Peyer's patch (tissue), 4 donors: ENCODE measurements at regions not wholly inside any gene's neighbourhood (a gene's known extent, or its start where the extent isn't known, plus 50 kb on each side); places are given as distances from the start of the nearest gene placed in this dataset.

Source experiments
- POLR2A ChIP-seq, 2 donors: fragments of 450-650 bp; IDR thresholded peaks; one replicate each; pipeline ENCODE4 v1.5.1; 2017; ENCODE audit warnings: antibody characterized with exemption in 2 of 2, mild to moderate bottlenecking in 2 of 2, moderate library complexity in 2 of 2
- TF ChIP-seq, protein P1 (sequence below), 6 experiments: fragments of 450-650 bp in 4 of 6; fragments of 200-600 bp in 2 of 6; sonication (generic) in 1 of 6; IDR thresholded peaks; one replicate each; pipeline ENCODE4 v1.5.1; 2017 to 2019; ENCODE audit warnings: antibody characterized with exemption in 6 of 6, mild to moderate bottlenecking in 3 of 6, moderate library complexity in 1 of 6

DNA sequence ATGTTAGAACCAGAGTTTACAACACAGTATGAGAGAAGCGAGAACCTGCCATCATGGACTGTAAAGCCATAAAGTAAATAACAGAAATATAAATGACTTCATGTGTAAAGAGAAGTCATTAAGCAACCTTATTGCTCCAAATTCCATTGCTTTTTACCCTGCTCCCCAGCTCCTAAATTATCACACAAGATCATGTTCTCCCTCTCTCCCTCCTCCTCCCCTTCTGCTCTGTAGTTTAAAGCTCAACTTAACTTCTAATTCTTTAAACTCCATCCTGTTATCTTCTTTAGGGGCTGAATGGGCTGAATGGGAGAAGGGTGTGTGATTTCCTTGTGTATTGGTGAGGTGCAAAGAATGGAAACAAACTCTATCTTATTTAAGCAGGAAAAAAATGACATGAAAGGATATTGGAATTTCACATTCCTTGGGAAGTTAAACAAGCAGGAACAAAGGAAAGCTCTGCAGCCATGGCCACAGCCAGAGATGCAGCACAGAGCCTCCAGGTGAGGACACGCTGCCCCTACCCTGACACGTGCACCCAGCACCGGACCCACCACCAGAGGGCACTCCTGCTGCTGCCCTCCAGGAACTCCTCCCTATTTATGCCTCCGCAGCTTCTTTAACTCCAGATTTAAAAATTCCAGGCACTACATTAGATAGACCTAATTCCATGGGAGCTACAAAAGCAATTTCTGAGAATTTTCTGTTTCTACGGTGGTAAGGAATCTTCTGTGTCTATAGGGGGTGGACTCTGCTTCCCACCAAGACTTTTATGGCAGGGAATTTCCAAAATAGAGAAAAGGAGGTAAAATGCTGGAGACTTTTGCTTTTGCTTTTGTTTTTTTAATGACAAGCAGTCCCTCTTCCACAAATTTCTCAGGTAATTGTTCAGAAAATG lies 76.9 kb upstream of the ABI3BP start:
- TF ChIP-seq, protein P1, sequence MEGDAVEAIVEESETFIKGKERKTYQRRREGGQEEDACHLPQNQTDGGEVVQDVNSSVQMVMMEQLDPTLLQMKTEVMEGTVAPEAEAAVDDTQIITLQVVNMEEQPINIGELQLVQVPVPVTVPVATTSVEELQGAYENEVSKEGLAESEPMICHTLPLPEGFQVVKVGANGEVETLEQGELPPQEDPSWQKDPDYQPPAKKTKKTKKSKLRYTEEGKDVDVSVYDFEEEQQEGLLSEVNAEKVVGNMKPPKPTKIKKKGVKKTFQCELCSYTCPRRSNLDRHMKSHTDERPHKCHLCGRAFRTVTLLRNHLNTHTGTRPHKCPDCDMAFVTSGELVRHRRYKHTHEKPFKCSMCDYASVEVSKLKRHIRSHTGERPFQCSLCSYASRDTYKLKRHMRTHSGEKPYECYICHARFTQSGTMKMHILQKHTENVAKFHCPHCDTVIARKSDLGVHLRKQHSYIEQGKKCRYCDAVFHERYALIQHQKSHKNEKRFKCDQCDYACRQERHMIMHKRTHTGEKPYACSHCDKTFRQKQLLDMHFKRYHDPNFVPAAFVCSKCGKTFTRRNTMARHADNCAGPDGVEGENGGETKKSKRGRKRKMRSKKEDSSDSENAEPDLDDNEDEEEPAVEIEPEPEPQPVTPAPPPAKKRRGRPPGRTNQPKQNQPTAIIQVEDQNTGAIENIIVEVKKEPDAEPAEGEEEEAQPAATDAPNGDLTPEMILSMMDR (IDR thresholded peaks at IDR 0.05) = peak in 5 of 6 experiments; percentile 31 to 81 (median 70)
- no peak for TF ChIP-seq POLR2A (IDR thresholded peaks at IDR 0.05)
